ENCODE measurements at regions not wholly inside any gene's neighbourhood (a gene's known extent, or its start where the extent isn't known, plus 50 kb on each side); places are given as distances from the start of the nearest gene placed in this dataset.

- no peak for FAIRE-seq
These were observed 73.1 kb downstream of the IRF8 start for GRCh38 chr16:85971902-85972638.

DNA sequence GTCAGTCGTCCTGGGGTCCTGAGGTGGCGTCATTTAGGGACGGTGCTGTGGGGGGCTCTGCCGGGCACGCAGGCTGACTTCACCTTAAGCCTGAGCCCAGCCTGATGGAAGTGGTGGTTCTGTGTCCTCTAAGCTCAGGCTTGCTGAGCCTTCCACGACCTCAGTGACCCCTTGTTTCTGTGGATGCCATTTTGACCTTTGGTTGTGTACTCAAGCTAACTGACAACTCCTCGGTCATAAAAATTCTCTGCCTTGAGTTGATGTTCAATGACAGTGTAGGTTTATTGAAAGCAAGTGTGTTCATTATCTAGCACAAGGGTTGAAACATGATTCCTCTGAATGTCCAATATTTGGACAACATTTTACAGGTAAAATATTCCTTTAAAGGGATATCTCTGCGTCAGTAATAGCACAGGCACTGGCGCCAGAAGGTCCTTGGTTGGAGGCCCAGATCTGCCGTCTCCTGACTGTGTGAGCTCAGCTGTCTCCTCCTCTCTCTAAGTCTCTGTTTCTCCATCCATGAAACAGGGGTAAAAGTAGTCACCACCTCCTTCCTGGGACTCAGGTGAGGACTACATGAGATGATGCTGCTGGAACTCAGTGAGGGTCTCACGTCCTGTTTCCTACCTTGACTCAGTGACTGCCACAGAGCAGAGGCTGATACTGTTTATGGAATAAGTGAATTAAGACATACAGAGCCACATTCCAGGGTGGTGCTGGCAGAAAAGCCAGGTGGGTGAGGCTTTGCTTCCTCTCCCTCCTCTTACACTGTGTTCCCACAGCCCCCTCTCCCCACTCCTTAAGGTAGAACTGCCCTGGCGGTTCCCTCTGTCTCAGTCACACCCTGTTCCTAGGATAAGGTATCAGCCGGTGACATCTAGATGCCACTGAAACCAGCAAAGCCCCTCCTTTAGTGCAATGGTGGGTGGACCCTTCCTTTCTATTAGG is 75.7 kb downstream of the IRF8 start:
- FAIRE-seq, result no peak

DNA sequence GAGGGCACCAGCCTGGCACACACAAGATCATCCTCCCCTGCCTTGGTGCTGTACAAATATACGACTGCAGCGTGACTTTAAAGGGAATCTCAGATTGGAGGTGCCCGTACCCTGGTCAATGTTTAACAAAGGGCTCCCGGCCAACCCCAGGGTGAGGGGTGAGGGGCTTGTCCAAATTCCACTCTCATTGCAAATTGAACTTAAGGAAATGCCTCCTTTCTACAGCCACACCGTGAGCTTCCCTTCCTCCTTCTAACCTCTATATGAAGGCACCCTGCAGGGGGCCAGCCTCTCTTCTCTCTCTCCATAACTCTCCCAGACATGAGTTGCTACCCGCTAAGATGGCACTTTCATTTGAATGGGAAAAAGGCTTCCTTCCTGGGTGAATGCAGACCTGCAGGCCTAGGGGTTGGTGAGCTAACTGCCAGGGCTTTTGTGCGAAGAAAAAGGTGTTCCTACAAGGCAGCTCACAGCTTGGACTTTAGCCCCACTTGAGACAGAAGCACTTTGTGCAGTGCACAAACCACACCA is 76.6 kb downstream of the IRF8 start:
- FAIRE-seq, result no peak

DNA sequence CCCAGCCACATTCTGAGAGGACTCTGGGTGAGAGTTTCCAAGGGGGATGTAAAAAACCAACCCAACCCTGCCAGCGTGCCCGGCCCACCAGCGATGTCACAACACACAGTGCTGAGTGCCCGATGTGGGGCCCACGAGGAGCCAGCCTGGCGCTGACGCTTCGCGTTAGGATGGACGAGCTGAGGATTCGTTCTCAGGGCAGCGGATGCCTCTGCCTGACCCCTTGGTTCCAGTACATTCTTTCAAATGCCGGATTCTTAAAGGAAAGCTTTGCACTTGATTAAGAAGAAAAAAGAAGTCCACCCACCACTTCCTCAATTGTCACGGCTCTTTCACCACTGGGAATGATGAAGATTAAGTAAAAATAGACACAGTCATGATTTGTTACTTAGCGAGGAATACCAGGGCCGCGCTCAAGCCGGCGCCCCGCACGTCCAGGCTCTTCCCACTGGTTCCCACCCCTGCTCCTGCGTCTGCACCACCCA is 79.4 kb downstream of the IRF8 start:
- no peak for FAIRE-seq

DNA sequence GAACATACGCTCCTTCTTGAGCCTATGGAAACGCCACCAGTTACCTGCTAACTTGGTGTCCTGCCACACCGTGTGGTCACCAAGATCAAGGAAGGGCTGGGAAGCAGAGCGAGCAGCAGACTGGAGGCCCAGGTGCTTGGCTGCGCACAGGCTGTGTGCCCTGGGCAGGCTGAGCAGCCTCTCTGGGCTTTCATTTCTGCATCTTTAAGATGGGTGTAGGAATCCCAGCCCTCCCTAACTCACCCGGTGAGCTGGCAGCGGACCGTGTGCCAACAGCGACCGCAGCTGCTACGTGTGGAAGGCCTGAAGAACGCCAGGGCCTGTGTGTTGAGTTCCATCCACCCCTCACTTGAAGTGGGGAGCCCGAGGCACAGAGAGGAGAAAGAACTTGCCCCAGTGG is 80.0 kb downstream of the IRF8 start:
- FAIRE-seq, result no peak

DNA sequence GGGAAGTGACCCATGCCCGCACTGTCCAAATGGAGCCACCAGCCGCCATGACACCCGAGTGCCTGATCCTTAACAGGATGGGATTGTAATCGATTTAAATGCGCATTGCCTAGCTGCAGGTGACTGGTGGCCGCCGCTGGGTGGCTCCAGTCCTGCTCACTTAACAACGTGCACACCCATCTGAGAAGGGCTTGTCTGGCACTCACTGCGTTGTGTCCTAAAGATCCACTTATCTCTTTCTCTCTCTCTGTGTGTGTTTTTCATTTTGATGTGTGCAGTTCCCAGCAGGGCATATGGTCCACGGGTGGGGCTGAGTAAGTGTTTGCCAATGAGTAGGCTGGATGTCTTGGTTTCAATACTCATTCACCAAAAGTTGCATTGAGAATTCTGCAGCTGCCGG is 80.6 kb downstream of the IRF8 start:
- FAIRE-seq, result no peak

- no peak for FAIRE-seq
These were observed 81.7 kb downstream of the IRF8 start for GRCh38 chr16:85980686-85981085.

GRCh38 chr16:85981826-85982562 is 83.0 kb downstream of the IRF8 start:
- no peak for FAIRE-seq

GRCh38 chr16:85982563-85982939 is 83.6 kb downstream of the IRF8 start:
- no peak for FAIRE-seq

DNA sequence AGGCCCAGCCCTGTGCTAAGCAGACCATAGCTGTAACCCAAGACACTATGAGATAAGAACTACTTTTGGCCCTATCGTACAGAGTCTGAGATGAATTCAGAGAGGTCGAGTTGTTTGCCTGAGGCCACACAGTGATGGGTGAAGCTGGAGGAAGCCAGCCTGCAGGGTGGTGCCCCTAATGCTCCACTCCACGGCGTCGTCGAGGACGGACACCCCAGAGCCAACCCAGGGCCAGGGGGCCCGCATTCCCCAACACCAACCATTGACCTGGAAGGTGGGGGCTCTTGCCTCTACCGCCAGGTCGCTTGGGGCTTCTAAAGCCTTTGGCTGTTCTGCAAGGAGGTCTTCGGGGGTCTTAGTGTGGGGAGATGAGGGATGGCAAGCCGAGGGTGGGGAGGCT is 84.1 kb downstream of the IRF8 start:
- FAIRE-seq, result no peak

DNA sequence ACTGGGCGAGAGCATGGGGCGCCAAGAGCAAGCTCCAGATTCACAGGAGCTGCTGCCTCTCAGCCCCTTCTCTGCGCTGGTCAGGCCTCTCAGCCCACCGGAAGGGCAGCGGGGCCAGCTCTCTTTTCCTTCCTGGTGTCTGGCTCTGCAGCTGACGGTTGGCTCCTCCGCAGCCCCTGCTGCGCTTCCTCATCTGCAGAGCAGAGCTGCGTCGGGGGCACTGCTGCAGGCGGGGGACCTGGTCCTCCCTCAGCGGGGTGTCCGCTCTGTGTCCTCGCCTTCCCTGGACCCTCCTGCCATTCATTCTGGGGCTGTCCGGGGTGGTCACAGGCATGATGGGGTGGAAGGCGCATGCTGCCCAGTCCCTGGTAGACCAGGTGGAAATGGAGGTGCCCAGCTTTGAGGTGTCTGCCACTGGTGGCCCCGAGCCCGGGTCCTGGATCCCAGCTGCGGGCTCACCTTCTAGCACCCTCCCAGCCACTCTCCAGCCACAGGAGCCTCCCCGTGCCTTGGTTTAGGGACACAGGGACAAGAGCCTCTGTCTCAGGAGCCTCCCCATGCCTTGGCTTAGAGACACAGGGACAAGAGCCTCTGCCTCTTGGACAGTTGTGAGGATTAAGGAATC is 84.8 kb downstream of the IRF8 start:
- no peak for FAIRE-seq

DNA sequence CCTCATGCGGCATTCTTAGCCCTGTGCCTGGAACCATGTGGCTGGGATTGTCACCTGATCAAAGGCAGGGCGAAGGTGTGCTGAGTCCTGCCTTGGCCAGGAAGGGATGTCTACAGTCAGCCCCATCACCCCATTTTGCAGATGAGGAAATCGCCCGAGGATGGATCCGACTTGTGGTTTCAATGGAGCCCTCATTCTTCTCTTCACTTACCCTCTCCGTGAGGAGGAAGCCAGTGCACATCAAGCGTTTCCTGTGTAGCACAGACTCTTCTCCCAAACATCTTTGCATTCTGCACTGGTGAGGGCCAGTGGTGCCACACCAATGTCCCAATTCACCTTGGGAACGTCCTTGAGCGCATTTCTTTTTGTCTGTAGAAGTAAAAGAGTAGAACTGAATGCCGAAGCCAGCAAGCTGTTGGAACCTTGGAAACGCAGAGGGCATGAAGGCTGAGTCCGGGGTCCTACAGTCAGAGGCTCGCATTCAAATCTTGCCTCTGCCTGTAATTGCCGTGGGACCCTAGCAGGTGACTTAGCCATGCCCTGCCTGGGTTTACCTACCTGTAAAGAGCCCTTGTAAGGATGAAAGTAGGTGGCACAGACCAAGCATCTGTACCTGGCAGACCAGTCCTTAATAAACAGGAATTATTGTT is 85.4 kb downstream of the IRF8 start:
- FAIRE-seq, result no peak

DNA sequence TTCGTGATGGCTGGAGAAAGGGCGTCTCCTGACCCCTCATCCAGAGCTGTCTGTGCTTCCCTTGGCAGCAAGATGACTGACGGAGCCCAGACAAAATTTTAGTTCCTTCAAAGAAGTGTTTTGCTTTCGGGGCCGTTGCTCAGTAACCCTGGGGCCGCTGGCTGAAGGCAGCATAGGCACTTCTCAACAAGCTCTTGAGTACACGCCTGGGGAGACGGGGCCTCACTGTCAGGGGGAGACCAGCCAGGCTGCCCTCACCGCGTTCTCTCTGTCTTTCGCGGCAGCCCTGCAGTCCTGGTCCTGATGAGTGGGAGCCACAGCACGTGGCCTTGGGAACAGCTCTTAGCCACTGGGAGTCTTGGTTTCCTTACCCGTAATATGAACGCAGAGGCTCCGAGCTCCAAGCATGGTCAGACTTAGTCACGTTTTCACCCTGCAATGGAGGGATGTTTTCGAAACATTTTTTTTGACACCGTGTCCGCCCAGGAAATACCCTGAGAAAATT is 86.0 kb downstream of the IRF8 start:
- no peak for FAIRE-seq

GRCh38 chr16:85986931-85987749 is 88.2 kb downstream of the IRF8 start:
- FAIRE-seq, result no peak

GRCh38 chr16:85987750-85988078 is 88.8 kb downstream of the IRF8 start:
- no peak for FAIRE-seq

DNA sequence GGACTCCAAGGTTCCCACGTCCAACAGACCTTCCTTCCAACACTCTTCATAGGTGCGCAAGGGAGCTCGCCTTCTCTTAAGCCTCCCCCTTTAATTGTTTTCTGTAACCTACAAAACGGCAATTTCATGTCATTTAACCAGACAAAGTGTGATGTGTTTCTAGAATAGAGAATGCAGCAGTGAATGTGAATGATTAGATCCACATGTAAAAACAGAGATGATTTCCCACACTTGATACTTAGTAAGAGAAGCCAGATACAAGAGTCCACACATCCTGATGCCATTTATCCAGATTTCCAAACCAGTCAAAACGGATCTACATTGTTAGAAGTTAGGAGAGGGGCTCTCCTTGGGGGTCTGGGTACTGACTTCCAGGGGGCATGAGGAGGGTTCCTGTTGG is 89.3 kb downstream of the IRF8 start:
- FAIRE-seq, result no peak

- no peak for FAIRE-seq
These were observed 89.9 kb downstream of the IRF8 start for GRCh38 chr16:85988723-85989313.

GRCh38 chr16:85989376-85989775 is 90.4 kb downstream of the IRF8 start:
- no peak for FAIRE-seq

GRCh38 chr16:85989863-85990643 is 91.1 kb downstream of the IRF8 start:
- no peak for FAIRE-seq

DNA sequence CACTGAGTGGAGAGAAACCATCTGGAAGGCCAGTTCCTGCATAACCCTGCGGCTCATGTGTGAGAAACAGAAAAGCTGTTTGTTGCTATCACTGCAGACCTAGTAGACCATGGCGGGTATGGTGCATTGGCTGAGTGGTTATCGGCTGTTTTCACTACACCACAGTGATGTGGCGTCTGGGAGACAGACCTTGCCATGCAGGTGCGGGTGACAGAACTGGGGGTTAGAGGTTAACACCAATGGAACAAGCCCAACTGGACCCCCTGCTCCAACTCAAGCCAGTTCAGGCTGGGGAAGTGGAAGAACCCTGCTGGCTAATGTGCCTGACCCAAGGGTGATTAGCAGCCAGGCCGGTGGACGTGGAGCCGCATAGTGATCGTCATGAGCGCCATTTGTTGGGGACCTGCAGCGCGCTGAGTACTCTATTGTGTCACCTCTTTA is 91.9 kb downstream of the IRF8 start:
- no peak for FAIRE-seq

All from islet of Langerhans (tissue), 1 donor.